8988T (cell line): ENCODE measurements at regions not wholly inside any gene's neighbourhood (a gene's known extent, or its start where the extent isn't known, plus 50 kb on each side); places are given as distances from the start of the nearest gene placed in this dataset.

ENCODE experiments used
- DNase-seq: peaks from one replicate; pipeline ENCODE4 v3.0.0; 2011

DNA sequence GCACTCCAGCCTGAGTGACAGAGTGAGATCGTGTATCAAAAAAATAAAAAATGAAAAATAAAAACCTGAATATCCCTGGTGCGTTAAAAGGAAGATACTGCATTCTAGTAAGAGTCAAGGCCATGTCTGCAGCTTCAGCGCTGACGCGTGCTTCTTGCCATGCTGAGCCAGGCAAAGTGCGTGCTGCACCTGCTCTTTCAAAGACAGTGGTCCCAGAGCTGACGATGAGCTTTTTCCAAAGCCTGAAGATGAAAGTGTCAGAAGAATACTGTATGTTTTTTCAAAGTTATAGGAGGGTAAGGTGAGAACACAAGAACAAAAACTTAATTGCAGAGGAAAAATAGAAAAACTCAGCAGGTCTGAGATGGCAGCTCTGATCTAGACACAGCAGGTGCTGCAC lies 115.1 kb downstream of the RNASET2 start:
- DNase-seq: no peak

- DNase-seq: no peak
Measured at GRCh38 chr6:166839569-166839968, 116.8 kb downstream of the RNASET2 start.

DNA sequence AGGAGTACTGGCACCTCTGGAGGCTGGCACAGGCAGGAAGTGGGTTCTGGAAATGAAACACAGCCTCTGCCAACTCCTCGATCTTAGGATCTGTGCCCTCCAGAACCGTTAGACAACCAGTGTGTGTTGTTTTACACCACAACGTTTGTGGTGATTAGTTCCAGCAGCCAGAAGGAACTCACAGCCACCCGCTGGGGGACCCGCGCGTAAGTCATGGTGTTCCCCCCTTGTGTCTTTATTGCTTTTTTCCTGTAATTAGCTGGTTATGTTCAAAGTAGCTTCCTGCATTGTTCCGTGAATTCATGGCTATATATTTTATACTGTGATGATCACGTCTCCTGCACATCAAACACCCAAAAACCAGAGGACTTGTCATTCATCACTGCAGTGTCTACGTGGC lies 117.4 kb downstream of the RNASET2 start:
- no peak for DNase-seq

- DNase-seq: no peak
Measured at GRCh38 chr6:166836785-166837718, 119.3 kb downstream of the RNASET2 start.

GRCh38 chr6:166834049-166834448 lies 122.3 kb downstream of the RNASET2 start:
- DNase-seq: no peak

DNA sequence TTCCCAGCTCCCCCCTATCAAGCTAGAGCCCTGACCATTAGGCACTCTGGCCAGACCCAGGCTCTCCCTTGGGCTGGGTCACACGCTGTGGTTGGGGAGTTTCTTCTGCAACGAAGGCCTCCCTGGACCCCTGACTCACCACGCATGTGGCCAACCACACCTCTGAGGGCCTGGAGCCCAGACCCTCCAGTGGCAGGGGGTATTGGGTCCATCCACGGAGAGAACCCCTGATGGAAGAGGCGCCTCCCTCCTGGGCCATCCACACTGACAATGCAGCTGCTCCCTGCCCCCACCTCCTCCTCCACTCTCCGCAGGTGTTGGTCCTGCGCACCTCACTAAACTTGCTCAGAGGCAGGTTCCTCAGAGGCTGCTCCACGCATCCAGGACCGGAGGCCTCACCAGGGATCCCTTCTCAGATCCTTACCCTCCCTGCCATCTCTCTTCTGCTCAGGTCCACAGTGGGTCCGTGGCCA lies 125.4 kb downstream of the RNASET2 start:
- DNase-seq: no peak

GRCh38 chr6:166830185-166830890 lies 126.0 kb downstream of the RNASET2 start:
- no peak for DNase-seq

GRCh38 chr6:166826264-166826663 lies 130.1 kb downstream of the RNASET2 start:
- no peak for DNase-seq

DNA sequence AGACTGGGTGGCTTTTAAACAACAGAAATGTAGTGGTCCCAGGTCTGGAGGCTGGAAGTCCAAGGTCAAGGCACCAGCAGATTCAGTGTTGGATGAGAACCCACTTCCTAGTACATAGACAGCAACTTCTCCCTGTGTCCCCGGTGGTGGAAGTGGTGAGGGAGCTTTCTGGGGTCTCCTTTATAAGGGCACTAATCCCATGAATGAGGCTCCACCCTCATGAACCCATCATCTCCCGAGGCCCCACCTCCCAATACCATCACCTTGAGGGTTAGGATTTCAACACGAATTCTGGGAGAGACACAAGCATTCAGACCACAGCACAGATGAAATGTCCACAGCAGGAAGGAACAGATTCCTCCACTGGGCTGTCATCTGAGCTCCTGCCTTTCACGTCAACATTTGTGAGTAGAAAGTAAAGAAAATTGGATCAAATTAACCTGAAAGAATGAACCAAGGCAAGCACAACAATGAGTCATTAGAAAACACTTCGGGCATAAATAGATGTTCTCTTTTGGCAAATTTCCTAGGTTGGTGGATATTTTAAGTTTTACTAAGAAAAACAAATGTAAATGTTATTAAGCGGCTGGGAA lies 130.7 kb downstream of the RNASET2 start:
- no peak for DNase-seq

GRCh38 chr6:166824880-166825250 lies 131.5 kb downstream of the RNASET2 start:
- no peak for DNase-seq

DNA sequence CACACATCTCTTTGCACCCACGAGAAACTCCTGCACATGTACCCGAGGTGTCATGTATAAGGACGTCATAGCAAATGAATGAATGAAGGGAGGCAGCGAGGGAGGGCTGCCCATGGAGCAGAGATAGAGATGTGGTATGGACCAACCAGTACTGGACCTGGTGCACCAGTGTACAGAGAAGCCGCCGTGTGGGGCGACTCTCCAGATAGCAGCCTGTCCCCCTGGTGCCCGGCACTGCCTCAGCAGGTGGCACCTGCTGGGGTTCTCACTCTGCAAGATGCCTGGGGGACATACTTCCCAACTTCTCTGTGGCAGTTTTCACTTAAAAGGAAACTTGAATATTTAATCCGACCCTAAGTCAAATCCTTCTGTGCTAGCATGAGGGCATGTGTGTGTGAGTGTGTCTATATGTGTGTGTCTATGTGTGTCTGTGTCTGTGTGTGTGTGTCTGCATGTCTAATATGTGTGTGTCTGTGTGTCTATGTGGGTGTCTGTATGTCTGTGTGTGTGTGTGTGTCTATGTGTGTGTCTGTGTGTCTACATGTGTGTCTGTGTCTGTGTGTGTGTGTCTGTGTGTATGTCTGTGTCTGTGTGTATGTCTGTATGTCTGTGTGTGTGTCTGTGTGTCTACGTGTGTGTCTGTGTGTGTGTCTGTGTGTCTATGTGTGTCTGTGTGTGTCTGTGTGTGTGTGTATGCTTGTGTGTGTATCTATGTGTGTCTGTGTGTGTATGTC lies 132.0 kb downstream of the RNASET2 start:
- no peak for DNase-seq

DNA sequence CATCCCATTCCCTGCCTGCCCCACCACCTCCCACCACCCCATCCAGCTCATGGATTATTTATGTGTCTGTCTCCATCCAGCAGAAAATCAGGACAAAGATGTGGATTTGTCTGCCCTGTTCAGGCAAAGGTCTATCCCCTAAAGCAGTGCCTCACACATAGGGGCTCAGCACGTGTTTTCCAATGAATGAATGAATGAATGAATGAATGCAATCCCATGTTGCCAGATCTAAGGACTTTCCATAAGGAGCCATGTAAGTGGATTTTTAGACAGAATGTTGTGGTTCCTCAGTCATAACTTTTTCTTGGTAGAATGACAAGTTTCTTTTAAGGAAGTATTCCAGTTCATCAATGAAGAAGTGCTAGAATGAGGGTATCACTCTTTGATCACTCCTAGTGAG lies 133.7 kb downstream of the RNASET2 start:
- no peak for DNase-seq

DNA sequence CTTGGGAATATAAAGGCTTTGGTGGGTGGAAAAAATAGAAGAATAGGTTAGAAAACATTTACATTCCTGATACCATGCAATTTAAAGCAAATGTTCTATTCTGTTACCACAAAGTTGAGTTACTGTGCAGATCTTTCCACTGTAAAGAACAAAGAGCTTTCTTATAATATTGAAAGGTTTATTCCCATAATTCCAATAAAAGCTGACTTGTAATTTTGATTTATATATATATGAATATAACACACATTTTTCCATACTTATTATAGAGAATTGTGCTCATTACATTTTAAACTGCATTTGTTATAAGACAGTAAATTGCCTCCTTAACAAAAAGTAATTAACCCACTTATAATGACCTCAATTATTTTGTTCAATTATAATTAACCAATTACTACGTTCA lies 135.9 kb downstream of the RNASET2 start:
- DNase-seq: no peak

GRCh38 chr6:166820070-166820469 lies 136.3 kb downstream of the RNASET2 start:
- DNase-seq: no peak

DNA sequence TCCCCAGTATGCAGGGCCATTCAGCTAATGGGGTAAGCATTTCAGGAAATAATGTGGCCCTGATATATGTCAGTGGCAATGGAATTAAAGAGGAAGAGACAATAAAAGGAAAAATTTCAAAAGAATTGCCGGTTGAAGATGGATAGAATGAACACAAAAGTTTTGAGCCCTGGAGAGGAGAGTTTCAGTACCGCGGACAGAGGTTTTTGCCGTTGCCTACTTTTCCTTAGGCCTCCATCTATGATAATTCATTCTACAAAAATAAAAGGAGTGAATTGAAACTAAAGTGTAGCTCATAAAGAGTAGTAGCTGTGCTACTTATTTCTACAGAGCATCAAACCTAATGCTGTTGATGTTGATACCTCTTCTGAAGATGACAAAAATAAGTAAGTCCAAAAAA lies 140.7 kb downstream of the RNASET2 start:
- no peak for DNase-seq

DNA sequence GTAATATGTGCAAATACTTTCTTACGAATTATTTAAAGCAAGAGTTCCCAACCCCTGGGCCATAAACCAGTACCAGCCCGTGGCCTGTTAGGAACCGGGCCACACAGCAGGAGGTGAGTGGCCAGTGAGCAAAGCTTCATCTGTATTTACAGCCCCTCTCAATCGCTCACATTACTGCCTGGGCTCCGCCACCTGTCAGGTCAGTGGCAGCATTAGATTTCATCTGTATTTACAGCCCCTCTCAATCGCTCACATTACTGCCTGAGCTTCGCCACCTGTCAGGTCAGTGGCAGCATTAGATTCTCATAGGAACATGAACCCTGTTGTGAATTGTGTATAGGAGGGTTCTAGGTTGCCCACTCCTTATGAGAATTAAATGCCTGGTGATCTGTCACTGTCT lies 142.0 kb downstream of the RNASET2 start:
- no peak for DNase-seq

DNA sequence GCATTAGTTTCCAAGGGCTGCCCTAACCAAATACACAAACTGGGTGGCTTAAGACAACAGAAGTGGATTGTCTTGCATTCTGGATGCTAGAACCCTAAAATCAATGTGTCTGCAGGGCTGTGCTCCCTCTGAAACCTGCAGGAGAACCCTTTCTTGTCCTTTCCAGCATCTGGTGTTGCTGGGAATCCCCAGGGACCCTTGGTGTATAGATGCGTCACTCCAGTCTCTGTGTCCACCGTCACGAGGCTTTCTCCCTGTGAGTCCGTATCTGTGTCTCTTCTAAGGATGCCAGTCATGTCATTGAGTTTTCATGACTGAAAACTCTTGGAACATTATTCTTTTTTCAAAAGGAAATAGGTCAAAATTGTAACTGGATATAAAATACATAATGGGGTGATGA lies 142.9 kb downstream of the RNASET2 start:
- DNase-seq: no peak

- DNase-seq: no peak
Measured at GRCh38 chr6:166810864-166811263, 145.5 kb downstream of the RNASET2 start.

DNA sequence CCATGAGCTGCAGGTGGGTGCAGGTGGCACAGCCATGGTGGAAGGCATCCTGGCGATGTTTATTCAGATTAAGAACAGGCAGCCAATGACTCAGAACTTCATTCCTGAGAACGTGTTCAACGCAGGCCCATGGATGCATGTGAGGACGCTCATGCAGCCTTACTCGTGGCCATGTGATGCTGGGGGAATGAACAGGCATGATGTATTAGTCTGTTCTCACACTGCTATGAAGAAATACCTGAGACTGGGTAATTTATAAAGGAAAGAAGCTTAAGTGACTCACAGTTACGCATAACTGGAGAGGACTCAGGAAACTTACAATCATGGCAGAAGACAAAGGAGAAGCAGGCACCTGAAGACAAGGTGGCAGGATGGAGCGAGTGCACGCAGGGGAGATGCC lies 146.6 kb downstream of the RNASET2 start:
- DNase-seq: no peak

- no peak for DNase-seq
Measured at GRCh38 chr6:166806962-166807757, 149.2 kb downstream of the RNASET2 start.

DNA sequence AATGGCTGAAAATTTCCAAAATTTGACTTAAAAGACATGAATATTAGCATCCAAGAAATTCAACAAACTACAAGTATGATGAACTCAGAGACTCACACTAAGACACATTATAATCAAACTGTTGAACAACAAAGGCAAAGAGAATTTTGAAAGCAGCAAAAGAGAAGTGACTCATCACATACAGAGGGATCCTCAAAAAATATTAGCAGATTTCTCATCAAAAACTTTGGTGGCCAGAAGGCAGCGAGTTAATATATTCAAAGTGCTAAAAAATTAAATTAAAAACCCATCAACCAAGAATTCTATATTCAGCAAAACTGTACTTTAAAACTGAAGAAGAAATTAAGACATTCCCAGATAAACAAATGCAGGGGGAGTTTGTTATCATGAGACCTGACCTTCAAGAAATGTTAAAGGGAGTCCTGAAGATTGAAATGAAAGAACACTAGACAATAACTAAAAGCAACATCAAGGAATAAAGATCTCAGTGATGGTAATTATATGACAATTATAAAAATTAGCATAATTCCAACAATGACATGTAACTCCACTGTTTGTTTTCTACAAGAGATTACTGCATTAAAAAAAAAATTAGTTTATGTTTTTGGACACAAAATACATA lies 150.0 kb downstream of the RNASET2 start:
- DNase-seq: no peak

DNA sequence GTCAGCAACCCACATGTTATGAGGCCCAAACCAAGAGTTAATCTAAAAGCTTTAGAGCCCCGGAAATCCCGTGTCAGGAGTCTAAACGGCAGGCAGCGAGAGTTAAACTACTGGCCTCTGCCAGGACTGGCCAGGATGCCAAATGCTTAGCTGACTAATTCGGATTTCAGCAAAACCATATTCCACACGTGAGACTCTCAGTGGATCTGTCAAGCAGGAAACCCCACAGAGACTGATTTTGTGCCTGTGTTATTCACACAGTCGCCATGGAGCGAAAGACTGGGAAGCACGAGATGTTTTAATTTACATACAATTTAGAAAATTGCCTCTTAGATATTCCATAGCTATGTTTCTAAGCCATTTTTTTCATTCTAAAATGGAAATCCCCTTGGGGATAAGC lies 152.9 kb downstream of the RNASET2 start:
- DNase-seq: no peak
